Suprapubic skin (tissue), 4 donors: ENCODE measurements at regions not wholly inside any gene's neighbourhood (a gene's known extent, or its start where the extent isn't known, plus 50 kb on each side); places are given as distances from the start of the nearest gene placed in this dataset.

Experiments used
- CTCF ChIP-seq, 2 donors: fragments of 200-600 bp in 1 of 2; fragments of 450-650 bp in 1 of 2; sonication (generic) in 1 of 2; IDR thresholded peaks; one replicate each; pipeline ENCODE4 v1.5.1; 2016 to 2019; ENCODE audit warnings: antibody characterized with exemption in 2 of 2, mild to moderate bottlenecking in 1 of 2, moderate library complexity in 1 of 2
- EP300 ChIP-seq: sonication (generic); formaldehyde crosslinking; IDR thresholded peaks from one replicate; pipeline ENCODE4 v1.6.1; 2017; ENCODE audit warnings: antibody characterized with exemption
- POLR2A ChIP-seq, 2 donors: fragments of 450-650 bp; IDR thresholded peaks; one replicate each; pipeline ENCODE4 v1.6.1; 2017; ENCODE audit warnings: antibody characterized with exemption in 2 of 2, mild to moderate bottlenecking in 2 of 2, moderate library complexity in 2 of 2
- POLR2AphosphoS5 ChIP-seq, 3 donors: sonication (generic); formaldehyde crosslinking; IDR thresholded peaks; one replicate each; pipeline ENCODE4 v1.6.1; 2017; ENCODE audit warnings: antibody characterized with exemption in 3 of 3

GRCh38 chr22:16387088-16387487, 205.5 kb downstream of the CCT8L2 start:
- TF ChIP-seq CTCF (IDR thresholded peaks at IDR 0.05), result no peak
- TF ChIP-seq POLR2AphosphoS5 (IDR thresholded peaks at IDR 0.05), result no peak
- no peak for TF ChIP-seq POLR2A (IDR thresholded peaks at IDR 0.05)
- TF ChIP-seq EP300, result no peak
